Chondrocyte (in vitro differentiated cells): ENCODE measurements at regions not wholly inside any gene's neighbourhood (a gene's known extent, or its start where the extent isn't known, plus 50 kb on each side); places are given as distances from the start of the nearest gene placed in this dataset.

ENCODE experiments used
- DNase-seq: peaks from one replicate; pipeline ENCODE4 v3.0.0; 2021; ENCODE audit warnings: mixed read lengths, low spot score
- H3K27ac Mint-ChIP-seq: one replicate; pipeline ENCODE4 v1.8.0; 2021; ENCODE audit warnings: mild to moderate bottlenecking, moderate library complexity, mixed read lengths; ENCODE audit not compliant: unreplicated experiment
- H3K27me3 Mint-ChIP-seq: 2 replicates; pipeline ENCODE4 v1.8.0; 2021; ENCODE audit warnings: low read depth, mixed read lengths
- H3K36me3 Mint-ChIP-seq: 2 replicates; pipeline ENCODE4 v1.8.0; 2021; ENCODE audit warnings: low read depth, mixed read lengths
- H3K4me1 Mint-ChIP-seq: 2 replicates; pipeline ENCODE4 v1.8.0; 2021; ENCODE audit warnings: low read depth, mild to moderate bottlenecking, mixed read lengths
- H3K4me3 Mint-ChIP-seq: one replicate; pipeline ENCODE4 v1.8.0; 2021; ENCODE audit warnings: mild to moderate bottlenecking, moderate library complexity, mixed read lengths; ENCODE audit not compliant: unreplicated experiment
- H3K9me3 Mint-ChIP-seq: 2 replicates; pipeline ENCODE4 v1.8.0; 2021; ENCODE audit warnings: low read depth, mixed read lengths
- TF ChIP-seq, protein P1 (sequence below): fragments of 200-600 bp; sonication (generic); IDR thresholded peaks from 2 replicates; pipeline ENCODE4 v1.5.0; 2021; ENCODE audit warnings: antibody characterized with exemption, mild to moderate bottlenecking, moderate library complexity

- Mint-ChIP-seq H3K27me3 (peaks cover 43% of the 10 kb centered on the region), H3K4me3 (no peak overlapping the region), H3K4me1 (no peaks in the 10 kb centered on the region), H3K9me3 (no peaks in the 10 kb centered on the region), H3K27ac (no peak overlapping the region), H3K36me3 (no peaks in the 10 kb centered on the region)
- TF ChIP-seq, protein P1, sequence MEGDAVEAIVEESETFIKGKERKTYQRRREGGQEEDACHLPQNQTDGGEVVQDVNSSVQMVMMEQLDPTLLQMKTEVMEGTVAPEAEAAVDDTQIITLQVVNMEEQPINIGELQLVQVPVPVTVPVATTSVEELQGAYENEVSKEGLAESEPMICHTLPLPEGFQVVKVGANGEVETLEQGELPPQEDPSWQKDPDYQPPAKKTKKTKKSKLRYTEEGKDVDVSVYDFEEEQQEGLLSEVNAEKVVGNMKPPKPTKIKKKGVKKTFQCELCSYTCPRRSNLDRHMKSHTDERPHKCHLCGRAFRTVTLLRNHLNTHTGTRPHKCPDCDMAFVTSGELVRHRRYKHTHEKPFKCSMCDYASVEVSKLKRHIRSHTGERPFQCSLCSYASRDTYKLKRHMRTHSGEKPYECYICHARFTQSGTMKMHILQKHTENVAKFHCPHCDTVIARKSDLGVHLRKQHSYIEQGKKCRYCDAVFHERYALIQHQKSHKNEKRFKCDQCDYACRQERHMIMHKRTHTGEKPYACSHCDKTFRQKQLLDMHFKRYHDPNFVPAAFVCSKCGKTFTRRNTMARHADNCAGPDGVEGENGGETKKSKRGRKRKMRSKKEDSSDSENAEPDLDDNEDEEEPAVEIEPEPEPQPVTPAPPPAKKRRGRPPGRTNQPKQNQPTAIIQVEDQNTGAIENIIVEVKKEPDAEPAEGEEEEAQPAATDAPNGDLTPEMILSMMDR: no peak
- DNase-seq: peak; percentile 47
These were observed 86.6 kb upstream of the BRD7 start for GRCh38 chr16:50455288-50455845.

GRCh38 chr16:50453446-50453845 lies 84.7 kb upstream of the BRD7 start:
- Mint-ChIP-seq H3K27ac (no peak overlapping the region), H3K4me1 (no peaks in the 10 kb centered on the region), H3K27me3 (peaks cover 42% of the 10 kb centered on the region), H3K9me3 (no peaks in the 10 kb centered on the region), H3K36me3 (no peaks in the 10 kb centered on the region), H3K4me3 (no peak overlapping the region)
- peak; percentile 61 for DNase-seq
- TF ChIP-seq, protein P1: no peak

- Mint-ChIP-seq H3K4me3 (no peak overlapping the region), H3K27me3 (peaks cover 49% of the 10 kb centered on the region), H3K36me3 (no peaks in the 10 kb centered on the region), H3K27ac (no peak overlapping the region), H3K4me1 (no peaks in the 10 kb centered on the region), H3K9me3 (no peaks in the 10 kb centered on the region)
- DNase-seq: peak; percentile 37
- TF ChIP-seq, protein P1: no peak
These were observed 83.2 kb upstream of the BRD7 start for GRCh38 chr16:50451951-50452508.

DNA sequence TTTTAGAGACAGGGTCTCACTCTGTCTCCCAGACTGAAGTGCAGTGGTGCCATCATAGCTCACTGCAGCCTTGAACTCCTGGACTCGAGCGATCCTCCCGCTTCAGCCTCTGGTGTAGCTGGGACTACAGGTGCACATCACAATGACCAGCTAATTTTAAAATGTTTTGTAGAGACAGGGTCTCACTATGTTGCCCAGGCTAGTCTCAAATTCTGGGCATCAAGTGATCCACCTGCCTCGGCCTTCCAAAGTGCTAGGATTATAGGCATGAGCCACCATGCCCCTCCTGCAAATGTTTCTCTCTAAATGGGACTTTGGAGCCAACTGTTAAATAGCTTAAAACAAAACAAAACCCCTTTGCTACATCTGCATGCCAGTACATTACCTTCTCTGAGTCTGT lies 82.2 kb upstream of the BRD7 start:
- Mint-ChIP-seq H3K36me3 (no peaks in the 10 kb centered on the region), H3K4me1 (no peaks in the 10 kb centered on the region), H3K4me3 (no peak overlapping the region), H3K27me3 (peaks cover 51% of the 10 kb centered on the region), H3K27ac (no peak overlapping the region), H3K9me3 (no peaks in the 10 kb centered on the region)
- TF ChIP-seq, protein P1: no peak
- DNase-seq: peak; percentile 4

GRCh38 chr16:50449800-50450199 lies 81.0 kb upstream of the BRD7 start:
- TF ChIP-seq, protein P1: no peak
- no peaks in the 10 kb centered on the region for H3K4me1 Mint-ChIP-seq

More at GRCh38 chr16:50449800-50450199, 81.0 kb upstream of the BRD7 start:
- no peak overlapping the region for H3K27ac Mint-ChIP-seq
- no peaks in the 10 kb centered on the region for H3K36me3 Mint-ChIP-seq
- peak; percentile 43 for DNase-seq
- no peaks in the 10 kb centered on the region for H3K9me3 Mint-ChIP-seq
- peaks cover 54% of the 10 kb centered on the region for H3K27me3 Mint-ChIP-seq
- H3K4me3 Mint-ChIP-seq: no peak overlapping the region
